PC-3 (cell line): ENCODE measurements at regions not wholly inside any gene's neighbourhood (a gene's known extent, or its start where the extent isn't known, plus 50 kb on each side); places are given as distances from the start of the nearest gene placed in this dataset.

Source experiments
- EZH2 ChIP-seq: fragments of 300-600 bp; sonication (generic); IDR thresholded peaks from one replicate; pipeline ENCODE4 v1.6.1; 2017; ENCODE audit warnings: antibody characterized with exemption, mild to moderate bottlenecking, low read length; ENCODE audit not compliant: unreplicated experiment
- EZH2phosphoT487 ChIP-seq: fragments of 300-600 bp; sonication (generic); IDR thresholded peaks from 2 replicates; pipeline ENCODE4 v1.6.1; 2018; ENCODE audit warnings: mild to moderate bottlenecking, antibody characterized with exemption, low read length, borderline replicate concordance
- TF ChIP-seq, protein P1 (sequence below): fragments of 300-600 bp; sonication (generic); conservative IDR thresholded peaks from 2 replicates; pipeline ENCODE4 v1.5.1; 2017; ENCODE audit warnings: antibody characterized with exemption, low read depth, mild to moderate bottlenecking, low read length

GRCh38 chr13:33624253-33624652 is 193.7 kb upstream of the RFC3 start:
- TF ChIP-seq, protein P1, sequence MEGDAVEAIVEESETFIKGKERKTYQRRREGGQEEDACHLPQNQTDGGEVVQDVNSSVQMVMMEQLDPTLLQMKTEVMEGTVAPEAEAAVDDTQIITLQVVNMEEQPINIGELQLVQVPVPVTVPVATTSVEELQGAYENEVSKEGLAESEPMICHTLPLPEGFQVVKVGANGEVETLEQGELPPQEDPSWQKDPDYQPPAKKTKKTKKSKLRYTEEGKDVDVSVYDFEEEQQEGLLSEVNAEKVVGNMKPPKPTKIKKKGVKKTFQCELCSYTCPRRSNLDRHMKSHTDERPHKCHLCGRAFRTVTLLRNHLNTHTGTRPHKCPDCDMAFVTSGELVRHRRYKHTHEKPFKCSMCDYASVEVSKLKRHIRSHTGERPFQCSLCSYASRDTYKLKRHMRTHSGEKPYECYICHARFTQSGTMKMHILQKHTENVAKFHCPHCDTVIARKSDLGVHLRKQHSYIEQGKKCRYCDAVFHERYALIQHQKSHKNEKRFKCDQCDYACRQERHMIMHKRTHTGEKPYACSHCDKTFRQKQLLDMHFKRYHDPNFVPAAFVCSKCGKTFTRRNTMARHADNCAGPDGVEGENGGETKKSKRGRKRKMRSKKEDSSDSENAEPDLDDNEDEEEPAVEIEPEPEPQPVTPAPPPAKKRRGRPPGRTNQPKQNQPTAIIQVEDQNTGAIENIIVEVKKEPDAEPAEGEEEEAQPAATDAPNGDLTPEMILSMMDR, result no peak
- TF ChIP-seq EZH2 (no peak), EZH2phosphoT487 (no peak)
